Stimulated activated CD8-positive, alpha-beta memory T cell treated with anti-CD3 and anti-CD28 coated beads, Interleukin-7, amount 100 ng/mL, for 4 hours (primary cell): ENCODE measurements at regions not wholly inside any gene's neighbourhood (a gene's known extent, or its start where the extent isn't known, plus 50 kb on each side); places are given as distances from the start of the nearest gene placed in this dataset.
"Not testable (repeated sequence)": the region's sequence is repeated elsewhere in the genome, so short reads cannot be mapped to it uniquely, and the experiment has no call there.

Experiments
- DNase-seq, 2 donors: peaks; one replicate each; pipeline ENCODE4 v3.0.0-alpha.2; 2020; ENCODE audit warnings: low read depth in 2 of 2

- DNase-seq, result no peak
These were observed 1314.6 kb upstream of the TMEM132C start for GRCh38 chr12:126952096-126953007.

- no peak for DNase-seq
These were observed 1313.5 kb upstream of the TMEM132C start for GRCh38 chr12:126953365-126953889.

GRCh38 chr12:126960221-126960620 is 1306.7 kb upstream of the TMEM132C start:
- DNase-seq, result no peak

- DNase-seq, result no peak
These were observed 1306.3 kb upstream of the TMEM132C start for GRCh38 chr12:126960709-126961108.

GRCh38 chr12:126963825-126964224 is 1303.1 kb upstream of the TMEM132C start:
- DNase-seq, result no peak

- DNase-seq, result no peak
These were observed 1300.5 kb upstream of the TMEM132C start for GRCh38 chr12:126966498-126966897.

- DNase-seq, result no peak
These were observed 1299.8 kb upstream of the TMEM132C start for GRCh38 chr12:126967152-126967551.

GRCh38 chr12:126974779-126975178 is 1292.2 kb upstream of the TMEM132C start:
- no peak for DNase-seq

- no peak for DNase-seq
These were observed 1290.4 kb upstream of the TMEM132C start for GRCh38 chr12:126976579-126976978.

- DNase-seq, result not testable (repeated sequence)
These were observed 1287.4 kb upstream of the TMEM132C start for GRCh38 chr12:126979564-126979963.

- DNase-seq, result no peak
These were observed 1284.3 kb upstream of the TMEM132C start for GRCh38 chr12:126982707-126983106.

- not testable (repeated sequence) for DNase-seq
These were observed 1283.2 kb upstream of the TMEM132C start for GRCh38 chr12:126983735-126984134.

GRCh38 chr12:126985663-126986062 is 1281.3 kb upstream of the TMEM132C start:
- DNase-seq, result not testable (repeated sequence)

- no peak for DNase-seq
These were observed 1277.4 kb upstream of the TMEM132C start for GRCh38 chr12:126989532-126989931.

GRCh38 chr12:126993898-126994297 is 1273.1 kb upstream of the TMEM132C start:
- no peak for DNase-seq

- no peak for DNase-seq
These were observed 1272.4 kb upstream of the TMEM132C start for GRCh38 chr12:126994599-126994998.

GRCh38 chr12:126998031-126998430 is 1268.9 kb upstream of the TMEM132C start:
- DNase-seq, result no peak

- no peak for DNase-seq
These were observed 1268.2 kb upstream of the TMEM132C start for GRCh38 chr12:126998747-126999285.

GRCh38 chr12:126999352-126999751 is 1267.6 kb upstream of the TMEM132C start:
- no peak for DNase-seq

- DNase-seq, result no peak
These were observed 1261.6 kb upstream of the TMEM132C start for GRCh38 chr12:127005406-127005805.

GRCh38 chr12:127006972-127007371 is 1260.0 kb upstream of the TMEM132C start:
- no peak for DNase-seq

GRCh38 chr12:127008755-127009403 is 1258.1 kb upstream of the TMEM132C start:
- no peak for DNase-seq
